Spleen (tissue), 11 donors: ENCODE measurements at regions not wholly inside any gene's neighbourhood (a gene's known extent, or its start where the extent isn't known, plus 50 kb on each side); places are given as distances from the start of the nearest gene placed in this dataset.

Experiments
- DNase-seq: peaks from one replicate; pipeline ENCODE4 v3.0.0-alpha.2; 2020
- H3K27ac ChIP-seq, 8 donors: fragments of 200-600 bp; sonication (generic) in 7 of 8; 1 replicate in 4 of 8; 2 replicates in 4 of 8; pipeline versions ENCODE4 v1.5.0 to v1.8.0; 2016 to 2021; ENCODE audit warnings: inconsistent platforms in 4 of 8, mild to moderate bottlenecking in 4 of 8, moderate library complexity in 1 of 8
- H3K27me3 ChIP-seq, 7 donors: fragments of 200-600 bp; sonication (generic) in 6 of 7; replicated peaks in 1 of 7; 1 replicate in 4 of 7; 2 replicates in 3 of 7; pipeline versions ENCODE4 v1.5.0 to v1.8.0; 2016 to 2021; ENCODE audit warnings: inconsistent platforms in 3 of 7, mild to moderate bottlenecking in 1 of 7
- H3K36me3 ChIP-seq, 6 donors: fragments of 200-600 bp; sonication (generic) in 5 of 6; 1 replicate in 4 of 6; 2 replicates in 2 of 6; pipeline versions ENCODE4 v1.5.0 to v1.8.0; 2016 to 2021; ENCODE audit warnings: inconsistent platforms in 2 of 6
- H3K4me1 ChIP-seq, 6 donors: fragments of 200-600 bp; sonication (generic) in 5 of 6; 1 replicate in 3 of 6; 2 replicates in 3 of 6; pipeline versions ENCODE4 v1.5.0 to v1.8.0; 2016 to 2021; ENCODE audit warnings: inconsistent platforms in 3 of 6
- H3K4me3 ChIP-seq, 8 donors: fragments of 200-600 bp; sonication (generic) in 7 of 8; 1 replicate in 4 of 8; 2 replicates in 4 of 8; pipeline versions ENCODE4 v1.5.0 to v1.8.0; 2016 to 2021; ENCODE audit warnings: inconsistent platforms in 4 of 8, mild to moderate bottlenecking in 4 of 8, moderate library complexity in 2 of 8
- H3K9me3 ChIP-seq, 8 donors: fragments of 200-600 bp; sonication (generic) in 7 of 8; 1 replicate in 4 of 8; 2 replicates in 4 of 8; pipeline versions ENCODE4 v1.5.0 to v1.8.0; 2016 to 2021; ENCODE audit warnings: inconsistent platforms in 4 of 8
- CTCF ChIP-seq, 11 experiments: fragments of 200-600 bp in 7 of 11; fragments of 450-650 bp in 4 of 11; sonication (generic) in 4 of 11; IDR thresholded peaks in 8 of 11; conservative IDR thresholded peaks in 3 of 11; 1 replicate in 7 of 11; 2 replicates in 4 of 11; pipeline versions ENCODE4 v1.4.0 to v1.8.0; 2016 to 2021; ENCODE audit warnings: antibody characterized with exemption in 11 of 11, inconsistent platforms in 4 of 11, mild to moderate bottlenecking in 1 of 11
- POLR2A ChIP-seq, 3 donors: fragments of 450-650 bp; IDR thresholded peaks; one replicate each; pipeline ENCODE4 v1.5.1; 2017; ENCODE audit warnings: antibody characterized with exemption in 3 of 3, mild to moderate bottlenecking in 1 of 3
- POLR2AphosphoS5 ChIP-seq, 3 donors: sonication (generic); formaldehyde crosslinking; IDR thresholded peaks; one replicate each; pipeline ENCODE4 v1.5.1; 2017; ENCODE audit warnings: antibody characterized with exemption in 3 of 3
- WGBS, 5 donors: extraction: QIAGEN DNeasy Blood & Tissue Kit in 3 of 5; methylation state at CpG; one replicate each; pipeline versions ENCODE4 v1.1.5 to v1.1.7; 2013 to 2018; 5-methylcytosine and 5-hydroxymethylcytosine counted together
- intact Hi-C: fragments of 100-400 bp; cut with DNase I; formaldehyde crosslinking; loops from one replicate; pipeline ENCODE4 v1.15.0; 2023; ENCODE audit warnings: low total_unique reads
- small RNA-seq, 4 donors: library from RNA; depleted of rRNA; stranded (forward); fragments of <200 nt; gene quantifications; one replicate each; pipeline ENCODE3, GENCODE V24; 2016
- donor health status: healthy with polysubstance abuse.
- donor health status: DM: no; HTN: no; CAD: no; lungs with moderate emphysema.
- donor health status: DM: no; HTN: no; CAD: no.
- donor health status: Bipolar disorder and iron deficiency.
- donor health status: healthy.
- donor health status: DM: no; HTN: no; CAD: no.
- donor health status: DM: yes; HTN: yes; CAD: no.

GRCh38 chr18:64201781-64202180 lies 52.9 kb upstream of the LINC00305 start:
- no peak for DNase-seq
- intact Hi-C loops = no loop called here
- TF ChIP-seq POLR2A (IDR thresholded peaks at IDR 0.05) = no peak
- no peak for TF ChIP-seq CTCF (IDR thresholded peaks at IDR 0.05 in 8 of 11, conservative IDR thresholded peaks at IDR 0.05 in 3 of 11)
- TF ChIP-seq POLR2AphosphoS5 (IDR thresholded peaks at IDR 0.05) = no peak
- Histone ChIP-seq H3K27me3 (no peaks in the 10 kb centered on the region), H3K36me3 (no peaks in the 10 kb centered on the region), H3K4me3 (no peak overlapping the region), H3K27ac (no peak overlapping the region), H3K9me3 (no peaks in the 10 kb centered on the region), H3K4me1 (no peaks in the 10 kb centered on the region)
- WGBS, 5 donors = 78 to 93% (median 86%) methylated on average over 2 of the region's 2 CpGs

GRCh38 chr18:64199581-64199980 lies 50.7 kb upstream of the LINC00305 start:
- Histone ChIP-seq H3K4me1 (no peaks in the 10 kb centered on the region), H3K9me3 (no peaks in the 10 kb centered on the region), H3K27me3 (no peaks in the 10 kb centered on the region), H3K36me3 (no peaks in the 10 kb centered on the region), H3K4me3 (no peak overlapping the region), H3K27ac (no peak overlapping the region)
- WGBS, 5 donors = 74 to 92% (median 78%) methylated on average over 1 of the region's 1 CpG
- DNase-seq = no peak
- TF ChIP-seq CTCF (IDR thresholded peaks at IDR 0.05 in 8 of 11, conservative IDR thresholded peaks at IDR 0.05 in 3 of 11) (no peak), POLR2A (IDR thresholded peaks at IDR 0.05) (no peak), POLR2AphosphoS5 (IDR thresholded peaks at IDR 0.05) (no peak)
- intact Hi-C loops = no loop called here

Small RNA genes in the stretch of these regions (small RNA-seq; reads per million reads assigned to genes)
- 0 reads per million in 4 donors for gene AC027506.1
